ENCODE measurements at regions not wholly inside any gene's neighbourhood (a gene's known extent, or its start where the extent isn't known, plus 50 kb on each side); places are given as distances from the start of the nearest gene placed in this dataset.

DNA sequence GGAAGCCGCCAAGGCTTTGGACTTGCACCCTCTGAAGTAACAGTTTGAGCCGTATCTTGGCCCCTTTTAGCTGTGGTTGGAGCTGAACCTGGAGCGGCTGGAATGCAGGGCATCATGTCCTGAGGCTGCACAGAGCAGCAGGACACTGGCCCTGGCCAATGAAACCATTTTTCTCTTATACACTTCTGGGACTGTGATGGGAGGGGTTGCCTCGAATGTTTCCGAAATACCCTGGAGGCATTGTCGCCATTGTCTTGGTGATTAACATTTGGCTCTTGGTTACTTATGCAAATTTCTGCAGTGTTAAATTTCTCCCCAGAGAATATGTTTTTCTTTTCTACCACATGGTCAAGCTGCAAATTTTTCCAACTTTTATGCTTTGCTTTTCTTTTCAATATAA, 137.2 kb downstream of the MAGEC1 start:
- Histone ChIP-seq H2AFZ (ENCODE audit: low read depth, low read length) (no peak overlapping the region), H3K4me3 (ENCODE audit: low read length) (no peak overlapping the region), H3F3A (ENCODE audit: insufficient read depth, low read length, poor library complexity, severe bottlenecking) (no peaks in the 10 kb centered on the region), H3K9ac (ENCODE audit: low read length) (no peak overlapping the region), H3K9me2 (ENCODE audit: insufficient read depth, low read length) (no peaks in the 10 kb centered on the region), H3K27me3 (ENCODE audit: insufficient read depth, low read depth, low read length) (no peaks in the 10 kb centered on the region), H3K36me3 (ENCODE audit: insufficient read depth, low read length) (no peaks in the 10 kb centered on the region), H3K9me3 (ENCODE audit: low read length) (no peaks in the 10 kb centered on the region), H3K79me2 (replicated peaks; ENCODE audit: insufficient read depth, low read length) (no peaks in the 10 kb centered on the region), H4K20me1 (ENCODE audit: insufficient read depth) (no peaks in the 10 kb centered on the region), H3K4me2 (ENCODE audit: low read length) (no peak overlapping the region), H3K27ac (ENCODE audit: low read length) (no peak overlapping the region)
- no peak for TF ChIP-seq MXI1 (conservative IDR thresholded peaks at IDR 0.05; ENCODE audit: poor library complexity, severe bottlenecking)
- no peak for TF ChIP-seq EZH2 (IDR thresholded peaks at IDR 0.05; ENCODE audit: borderline replicate concordance, insufficient read depth, low read length, poor library complexity, severe bottlenecking)
- TF ChIP-seq POLR2AphosphoS5 (IDR thresholded peaks at IDR 0.05): no peak
- TF ChIP-seq SMC3 (conservative IDR thresholded peaks at IDR 0.05; ENCODE audit: poor library complexity): no peak
- TF ChIP-seq, protein P1, sequence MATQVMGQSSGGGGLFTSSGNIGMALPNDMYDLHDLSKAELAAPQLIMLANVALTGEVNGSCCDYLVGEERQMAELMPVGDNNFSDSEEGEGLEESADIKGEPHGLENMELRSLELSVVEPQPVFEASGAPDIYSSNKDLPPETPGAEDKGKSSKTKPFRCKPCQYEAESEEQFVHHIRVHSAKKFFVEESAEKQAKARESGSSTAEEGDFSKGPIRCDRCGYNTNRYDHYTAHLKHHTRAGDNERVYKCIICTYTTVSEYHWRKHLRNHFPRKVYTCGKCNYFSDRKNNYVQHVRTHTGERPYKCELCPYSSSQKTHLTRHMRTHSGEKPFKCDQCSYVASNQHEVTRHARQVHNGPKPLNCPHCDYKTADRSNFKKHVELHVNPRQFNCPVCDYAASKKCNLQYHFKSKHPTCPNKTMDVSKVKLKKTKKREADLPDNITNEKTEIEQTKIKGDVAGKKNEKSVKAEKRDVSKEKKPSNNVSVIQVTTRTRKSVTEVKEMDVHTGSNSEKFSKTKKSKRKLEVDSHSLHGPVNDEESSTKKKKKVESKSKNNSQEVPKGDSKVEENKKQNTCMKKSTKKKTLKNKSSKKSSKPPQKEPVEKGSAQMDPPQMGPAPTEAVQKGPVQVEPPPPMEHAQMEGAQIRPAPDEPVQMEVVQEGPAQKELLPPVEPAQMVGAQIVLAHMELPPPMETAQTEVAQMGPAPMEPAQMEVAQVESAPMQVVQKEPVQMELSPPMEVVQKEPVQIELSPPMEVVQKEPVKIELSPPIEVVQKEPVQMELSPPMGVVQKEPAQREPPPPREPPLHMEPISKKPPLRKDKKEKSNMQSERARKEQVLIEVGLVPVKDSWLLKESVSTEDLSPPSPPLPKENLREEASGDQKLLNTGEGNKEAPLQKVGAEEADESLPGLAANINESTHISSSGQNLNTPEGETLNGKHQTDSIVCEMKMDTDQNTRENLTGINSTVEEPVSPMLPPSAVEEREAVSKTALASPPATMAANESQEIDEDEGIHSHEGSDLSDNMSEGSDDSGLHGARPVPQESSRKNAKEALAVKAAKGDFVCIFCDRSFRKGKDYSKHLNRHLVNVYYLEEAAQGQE (IDR thresholded peaks at IDR 0.05; ENCODE audit: borderline replicate concordance): no peak
- TF ChIP-seq TAF1 (IDR thresholded peaks at IDR 0.05; ENCODE audit: low read depth): no peak
- no peak for TF ChIP-seq EP300 (conservative IDR thresholded peaks at IDR 0.05; ENCODE audit: poor library complexity, severe bottlenecking)
- TF ChIP-seq, protein P2, sequence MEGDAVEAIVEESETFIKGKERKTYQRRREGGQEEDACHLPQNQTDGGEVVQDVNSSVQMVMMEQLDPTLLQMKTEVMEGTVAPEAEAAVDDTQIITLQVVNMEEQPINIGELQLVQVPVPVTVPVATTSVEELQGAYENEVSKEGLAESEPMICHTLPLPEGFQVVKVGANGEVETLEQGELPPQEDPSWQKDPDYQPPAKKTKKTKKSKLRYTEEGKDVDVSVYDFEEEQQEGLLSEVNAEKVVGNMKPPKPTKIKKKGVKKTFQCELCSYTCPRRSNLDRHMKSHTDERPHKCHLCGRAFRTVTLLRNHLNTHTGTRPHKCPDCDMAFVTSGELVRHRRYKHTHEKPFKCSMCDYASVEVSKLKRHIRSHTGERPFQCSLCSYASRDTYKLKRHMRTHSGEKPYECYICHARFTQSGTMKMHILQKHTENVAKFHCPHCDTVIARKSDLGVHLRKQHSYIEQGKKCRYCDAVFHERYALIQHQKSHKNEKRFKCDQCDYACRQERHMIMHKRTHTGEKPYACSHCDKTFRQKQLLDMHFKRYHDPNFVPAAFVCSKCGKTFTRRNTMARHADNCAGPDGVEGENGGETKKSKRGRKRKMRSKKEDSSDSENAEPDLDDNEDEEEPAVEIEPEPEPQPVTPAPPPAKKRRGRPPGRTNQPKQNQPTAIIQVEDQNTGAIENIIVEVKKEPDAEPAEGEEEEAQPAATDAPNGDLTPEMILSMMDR (IDR thresholded peaks at IDR 0.05; ENCODE audit: poor library complexity, severe bottlenecking): no peak
- no peak for TF ChIP-seq RAD21 (conservative IDR thresholded peaks at IDR 0.05)

GRCh38 chrX:142036116-142036515, 132.4 kb downstream of the MAGEC1 start:
- H2AFZ ChIP-seq (ENCODE audit: low read depth, low read length): no peak overlapping the region
- H3K27me3 ChIP-seq (ENCODE audit: insufficient read depth, low read depth, low read length): no peaks in the 10 kb centered on the region
- H4K20me1 ChIP-seq (ENCODE audit: insufficient read depth): no peaks in the 10 kb centered on the region
- no peaks in the 10 kb centered on the region for H3K9me2 ChIP-seq (ENCODE audit: insufficient read depth, low read length)
- H3K9ac ChIP-seq (ENCODE audit: low read length): no peak overlapping the region
- H3K36me3 ChIP-seq (ENCODE audit: insufficient read depth, low read length): no peaks in the 10 kb centered on the region
- no peak overlapping the region for H3K27ac ChIP-seq (ENCODE audit: low read length)
- H3K4me2 ChIP-seq (ENCODE audit: low read length): no peak overlapping the region
- no peaks in the 10 kb centered on the region for H3K9me3 ChIP-seq (ENCODE audit: low read length)
- H3K79me2 ChIP-seq (replicated peaks; ENCODE audit: insufficient read depth, low read length): no peaks in the 10 kb centered on the region
- no peak overlapping the region for H3K4me3 ChIP-seq (ENCODE audit: low read length)
- TF ChIP-seq TAF1 (IDR thresholded peaks at IDR 0.05; ENCODE audit: low read depth): no peak
- no peak for TF ChIP-seq EZH2 (IDR thresholded peaks at IDR 0.05; ENCODE audit: borderline replicate concordance, insufficient read depth, low read length, poor library complexity, severe bottlenecking)
- TF ChIP-seq SMC3 (conservative IDR thresholded peaks at IDR 0.05; ENCODE audit: poor library complexity): no peak
- TF ChIP-seq RAD21 (conservative IDR thresholded peaks at IDR 0.05): no peak
- TF ChIP-seq, protein P2 (IDR thresholded peaks at IDR 0.05; ENCODE audit: poor library complexity, severe bottlenecking): no peak
- no peak for TF ChIP-seq POLR2AphosphoS5 (IDR thresholded peaks at IDR 0.05)
- TF ChIP-seq MXI1 (conservative IDR thresholded peaks at IDR 0.05; ENCODE audit: poor library complexity, severe bottlenecking): no peak
- no peak for TF ChIP-seq EP300 (conservative IDR thresholded peaks at IDR 0.05; ENCODE audit: poor library complexity, severe bottlenecking)
- TF ChIP-seq, protein P1 (IDR thresholded peaks at IDR 0.05; ENCODE audit: borderline replicate concordance): no peak
- H3F3A ChIP-seq (ENCODE audit: insufficient read depth, low read length, poor library complexity, severe bottlenecking): no peaks in the 10 kb centered on the region
